ENCODE measurements at regions not wholly inside any gene's neighbourhood (a gene's known extent, or its start where the extent isn't known, plus 50 kb on each side); places are given as distances from the start of the nearest gene placed in this dataset.

DNA sequence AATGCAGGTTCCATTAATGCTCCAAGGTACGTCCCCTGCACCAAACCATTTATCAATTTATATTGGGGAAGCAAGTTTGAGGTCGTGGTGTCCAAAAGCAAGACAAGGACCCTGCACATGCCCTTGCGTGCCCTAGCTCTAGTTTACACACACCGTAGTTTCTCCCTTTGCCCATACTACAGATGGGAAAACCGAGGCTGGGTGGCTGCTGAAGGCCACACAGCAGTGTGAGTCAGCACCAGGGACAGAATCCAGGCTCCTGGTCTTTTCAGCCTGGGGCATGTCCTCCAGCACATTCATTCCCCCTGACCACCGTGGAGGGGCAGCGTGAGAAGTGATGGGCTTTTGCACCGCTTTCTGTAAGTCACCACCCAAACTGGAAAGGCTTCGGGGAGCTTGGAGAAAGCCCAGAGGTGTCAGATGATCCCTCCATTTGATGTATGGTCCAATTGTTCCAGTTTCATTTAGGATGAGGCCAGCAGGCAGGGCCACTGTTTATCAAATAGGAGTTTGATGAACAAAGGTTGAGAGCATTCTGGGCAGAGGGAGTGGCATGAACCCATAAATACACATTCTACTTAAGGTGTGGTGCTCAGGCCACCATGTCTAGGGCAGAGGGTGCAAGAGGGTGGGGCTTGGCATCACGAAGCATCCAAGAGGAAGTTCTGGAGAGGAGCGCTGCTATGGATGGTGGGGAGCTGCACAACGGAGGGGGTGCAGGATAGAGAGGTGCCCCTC, 274.1 kb downstream of the HAUS1 start:
- TF ChIP-seq, protein P1, sequence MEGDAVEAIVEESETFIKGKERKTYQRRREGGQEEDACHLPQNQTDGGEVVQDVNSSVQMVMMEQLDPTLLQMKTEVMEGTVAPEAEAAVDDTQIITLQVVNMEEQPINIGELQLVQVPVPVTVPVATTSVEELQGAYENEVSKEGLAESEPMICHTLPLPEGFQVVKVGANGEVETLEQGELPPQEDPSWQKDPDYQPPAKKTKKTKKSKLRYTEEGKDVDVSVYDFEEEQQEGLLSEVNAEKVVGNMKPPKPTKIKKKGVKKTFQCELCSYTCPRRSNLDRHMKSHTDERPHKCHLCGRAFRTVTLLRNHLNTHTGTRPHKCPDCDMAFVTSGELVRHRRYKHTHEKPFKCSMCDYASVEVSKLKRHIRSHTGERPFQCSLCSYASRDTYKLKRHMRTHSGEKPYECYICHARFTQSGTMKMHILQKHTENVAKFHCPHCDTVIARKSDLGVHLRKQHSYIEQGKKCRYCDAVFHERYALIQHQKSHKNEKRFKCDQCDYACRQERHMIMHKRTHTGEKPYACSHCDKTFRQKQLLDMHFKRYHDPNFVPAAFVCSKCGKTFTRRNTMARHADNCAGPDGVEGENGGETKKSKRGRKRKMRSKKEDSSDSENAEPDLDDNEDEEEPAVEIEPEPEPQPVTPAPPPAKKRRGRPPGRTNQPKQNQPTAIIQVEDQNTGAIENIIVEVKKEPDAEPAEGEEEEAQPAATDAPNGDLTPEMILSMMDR (IDR thresholded peaks at IDR 0.05 in 8 of 11, conservative IDR thresholded peaks at IDR 0.05 in 3 of 11), result no peak
- TF ChIP-seq POLR2A (IDR thresholded peaks at IDR 0.05), result no peak
- no peak for TF ChIP-seq POLR2AphosphoS5 (IDR thresholded peaks at IDR 0.05)

Data from spleen (tissue), 7 donors.